ENCODE measurements at regions not wholly inside any gene's neighbourhood (a gene's known extent, or its start where the extent isn't known, plus 50 kb on each side); places are given as distances from the start of the nearest gene placed in this dataset.

DNA sequence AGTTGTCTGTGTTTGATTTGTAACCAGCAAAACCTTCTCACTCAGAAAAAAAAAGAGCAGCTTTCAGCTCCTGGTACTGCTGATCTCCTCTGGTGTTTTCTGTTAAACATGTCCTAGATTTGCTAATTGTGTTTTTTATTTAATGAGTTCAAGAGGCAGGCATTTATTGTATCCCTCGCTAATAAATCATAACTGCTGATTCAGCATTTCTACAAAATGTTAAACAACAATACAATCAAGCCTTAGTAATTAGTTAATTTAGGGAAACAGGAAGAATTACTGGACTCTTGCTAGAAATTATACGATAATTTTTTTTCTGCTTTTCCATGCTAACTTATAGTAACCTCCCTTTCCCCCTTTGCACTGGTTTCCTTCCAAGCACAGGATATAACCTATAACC, 66.8 kb upstream of the NRP1 start:
- H3K4me2 ChIP-seq (ENCODE audit: insufficient read depth, low read length): no peak overlapping the region
- H3K27ac ChIP-seq (ENCODE audit: low read length): no peak overlapping the region
- H4K20me1 ChIP-seq (ENCODE audit: insufficient read depth, low read length): no peaks in the 10 kb centered on the region
- TF ChIP-seq, protein P1, sequence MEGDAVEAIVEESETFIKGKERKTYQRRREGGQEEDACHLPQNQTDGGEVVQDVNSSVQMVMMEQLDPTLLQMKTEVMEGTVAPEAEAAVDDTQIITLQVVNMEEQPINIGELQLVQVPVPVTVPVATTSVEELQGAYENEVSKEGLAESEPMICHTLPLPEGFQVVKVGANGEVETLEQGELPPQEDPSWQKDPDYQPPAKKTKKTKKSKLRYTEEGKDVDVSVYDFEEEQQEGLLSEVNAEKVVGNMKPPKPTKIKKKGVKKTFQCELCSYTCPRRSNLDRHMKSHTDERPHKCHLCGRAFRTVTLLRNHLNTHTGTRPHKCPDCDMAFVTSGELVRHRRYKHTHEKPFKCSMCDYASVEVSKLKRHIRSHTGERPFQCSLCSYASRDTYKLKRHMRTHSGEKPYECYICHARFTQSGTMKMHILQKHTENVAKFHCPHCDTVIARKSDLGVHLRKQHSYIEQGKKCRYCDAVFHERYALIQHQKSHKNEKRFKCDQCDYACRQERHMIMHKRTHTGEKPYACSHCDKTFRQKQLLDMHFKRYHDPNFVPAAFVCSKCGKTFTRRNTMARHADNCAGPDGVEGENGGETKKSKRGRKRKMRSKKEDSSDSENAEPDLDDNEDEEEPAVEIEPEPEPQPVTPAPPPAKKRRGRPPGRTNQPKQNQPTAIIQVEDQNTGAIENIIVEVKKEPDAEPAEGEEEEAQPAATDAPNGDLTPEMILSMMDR (IDR thresholded peaks at IDR 0.05; ENCODE audit: borderline replicate concordance, extremely low read depth, low read length, poor library complexity, severe bottlenecking): no peak
- no peak for TF ChIP-seq EZH2 (IDR thresholded peaks at IDR 0.05; ENCODE audit: borderline replicate concordance, low read depth, low read length, severe bottlenecking)
- H2AFZ ChIP-seq (ENCODE audit: low read depth, low read length): no peak overlapping the region
- no peak overlapping the region for H3K4me3 ChIP-seq (ENCODE audit: low read depth in 1 of 2, low read length in 2 of 2)
- ATAC-seq (ENCODE audit: insufficient read depth, low read depth): no peak
- no peak overlapping the region for H3K9ac ChIP-seq (ENCODE audit: low read depth, low read length)
- H3K4me1 ChIP-seq (ENCODE audit: insufficient read depth, low read length): no peaks in the 10 kb centered on the region
- no peak for DNase-seq
- H3K79me2 ChIP-seq (ENCODE audit: insufficient read depth, low read length): no peaks in the 10 kb centered on the region
- peaks cover 4% of the 10 kb centered on the region for H3K9me3 ChIP-seq (ENCODE audit: insufficient read depth, low read length, severe bottlenecking)
- H3K27me3 ChIP-seq (ENCODE audit: insufficient read depth, low read length, poor library complexity): peaks cover 16% of the 10 kb centered on the region
- H3K36me3 ChIP-seq (ENCODE audit: insufficient read depth, low read length): no peaks in the 10 kb centered on the region

DNA sequence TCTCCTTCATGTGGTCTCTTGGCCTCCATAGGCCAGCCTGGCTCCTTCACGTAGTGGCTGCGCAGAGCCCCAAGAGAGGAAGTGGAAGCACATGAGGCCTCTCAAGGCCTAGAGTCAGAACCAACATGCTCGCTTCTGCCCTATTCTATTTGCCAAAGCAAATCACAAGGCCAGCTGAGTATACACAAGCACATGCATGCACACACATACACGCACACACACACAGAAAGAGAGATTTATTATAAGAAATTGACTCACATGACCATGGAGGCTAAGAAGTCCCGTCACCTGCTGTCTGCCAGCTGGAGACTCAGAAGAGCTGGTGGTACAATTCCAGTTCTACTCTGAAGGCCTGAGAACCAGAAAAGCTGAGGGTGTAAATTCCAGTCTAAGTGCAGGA, 64.3 kb upstream of the NRP1 start:
- Histone ChIP-seq H3K4me3 (ENCODE audit: low read depth in 1 of 2, low read length in 2 of 2) (no peak overlapping the region), H4K20me1 (ENCODE audit: insufficient read depth, low read length) (no peaks in the 10 kb centered on the region), H3K9ac (ENCODE audit: low read depth, low read length) (no peak overlapping the region), H3K4me1 (ENCODE audit: insufficient read depth, low read length) (no peaks in the 10 kb centered on the region), H3K36me3 (ENCODE audit: insufficient read depth, low read length) (no peaks in the 10 kb centered on the region), H3K27me3 (ENCODE audit: insufficient read depth, low read length, poor library complexity) (peaks cover 12% of the 10 kb centered on the region), H3K4me2 (ENCODE audit: insufficient read depth, low read length) (no peak overlapping the region), H3K79me2 (ENCODE audit: insufficient read depth, low read length) (no peaks in the 10 kb centered on the region), H3K27ac (ENCODE audit: low read length) (no peak overlapping the region), H2AFZ (ENCODE audit: low read depth, low read length) (no peak overlapping the region), H3K9me3 (ENCODE audit: insufficient read depth, low read length, severe bottlenecking) (peaks cover 6% of the 10 kb centered on the region)
- no peak for DNase-seq
- TF ChIP-seq EZH2 (IDR thresholded peaks at IDR 0.05; ENCODE audit: borderline replicate concordance, low read depth, low read length, severe bottlenecking): no peak
- TF ChIP-seq, protein P1 (IDR thresholded peaks at IDR 0.05; ENCODE audit: borderline replicate concordance, extremely low read depth, low read length, poor library complexity, severe bottlenecking): no peak
- no peak for ATAC-seq (ENCODE audit: insufficient read depth, low read depth)

DNA sequence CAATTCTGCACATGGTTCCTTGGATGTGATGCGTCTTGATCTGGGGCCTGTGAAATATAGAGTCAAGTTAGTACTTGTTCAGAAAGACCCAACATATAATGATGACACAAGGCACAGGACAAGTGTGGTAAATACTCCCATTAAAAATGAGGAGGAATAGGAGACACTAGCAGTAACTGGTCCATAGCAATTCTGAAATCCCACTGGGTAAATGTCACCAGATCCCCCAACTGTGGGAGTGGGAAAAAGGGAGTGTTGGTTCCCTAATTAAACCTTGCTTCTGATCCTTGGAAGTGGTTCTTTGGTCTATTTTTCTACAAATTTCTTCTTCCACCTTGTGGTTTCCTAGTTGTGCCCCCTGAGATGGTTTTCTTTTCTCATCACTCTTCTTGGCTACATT, 62.5 kb upstream of the NRP1 start:
- no peak overlapping the region for H3K27ac ChIP-seq (ENCODE audit: low read length)
- H3K27me3 ChIP-seq (ENCODE audit: insufficient read depth, low read length, poor library complexity): peaks cover 4% of the 10 kb centered on the region
- H3K9me3 ChIP-seq (ENCODE audit: insufficient read depth, low read length, severe bottlenecking): peaks cover 6% of the 10 kb centered on the region
- no peaks in the 10 kb centered on the region for H3K4me1 ChIP-seq (ENCODE audit: insufficient read depth, low read length)
- no peaks in the 10 kb centered on the region for H3K79me2 ChIP-seq (ENCODE audit: insufficient read depth, low read length)
- H3K4me2 ChIP-seq (ENCODE audit: insufficient read depth, low read length): no peak overlapping the region
- H2AFZ ChIP-seq (ENCODE audit: low read depth, low read length): no peak overlapping the region
- TF ChIP-seq, protein P1 (IDR thresholded peaks at IDR 0.05; ENCODE audit: borderline replicate concordance, extremely low read depth, low read length, poor library complexity, severe bottlenecking): no peak
- TF ChIP-seq EZH2 (IDR thresholded peaks at IDR 0.05; ENCODE audit: borderline replicate concordance, low read depth, low read length, severe bottlenecking): no peak
- no peak overlapping the region for H3K4me3 ChIP-seq (ENCODE audit: low read depth in 1 of 2, low read length in 2 of 2)
- H4K20me1 ChIP-seq (ENCODE audit: insufficient read depth, low read length): no peaks in the 10 kb centered on the region
- H3K9ac ChIP-seq (ENCODE audit: low read depth, low read length): no peak overlapping the region
- ATAC-seq (ENCODE audit: insufficient read depth, low read depth): no peak
- no peaks in the 10 kb centered on the region for H3K36me3 ChIP-seq (ENCODE audit: insufficient read depth, low read length)
- no peak for DNase-seq

DNA sequence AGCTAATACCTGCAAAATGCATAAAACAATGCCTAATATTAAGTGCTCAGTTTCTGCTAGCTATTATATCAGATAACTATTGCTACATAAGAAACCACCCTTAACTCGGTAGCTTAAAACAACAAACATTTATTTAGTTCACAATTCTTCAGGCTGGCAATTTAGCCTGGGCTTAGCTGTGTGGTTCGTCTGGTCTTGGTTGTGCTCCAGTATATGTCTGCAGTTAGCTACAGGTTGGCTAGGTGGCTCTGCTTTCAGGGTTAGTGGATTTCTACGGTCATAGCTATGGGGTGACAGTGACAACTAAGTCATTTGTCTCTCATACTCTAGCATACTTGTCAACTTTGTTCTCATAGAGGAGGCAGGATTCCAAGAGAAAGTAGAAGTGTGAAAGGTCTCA, 61.8 kb upstream of the NRP1 start:
- TF ChIP-seq, protein P1 (IDR thresholded peaks at IDR 0.05; ENCODE audit: borderline replicate concordance, extremely low read depth, low read length, poor library complexity, severe bottlenecking): no peak
- no peak for TF ChIP-seq EZH2 (IDR thresholded peaks at IDR 0.05; ENCODE audit: borderline replicate concordance, low read depth, low read length, severe bottlenecking)
- DNase-seq (no peak), ATAC-seq (ENCODE audit: insufficient read depth, low read depth) (no peak)
- Histone ChIP-seq H3K4me3 (ENCODE audit: low read depth in 1 of 2, low read length in 2 of 2) (no peak overlapping the region), H3K36me3 (ENCODE audit: insufficient read depth, low read length) (no peaks in the 10 kb centered on the region), H3K79me2 (ENCODE audit: insufficient read depth, low read length) (no peaks in the 10 kb centered on the region), H3K4me1 (ENCODE audit: insufficient read depth, low read length) (no peaks in the 10 kb centered on the region), H3K27ac (ENCODE audit: low read length) (no peak overlapping the region), H3K27me3 (ENCODE audit: insufficient read depth, low read length, poor library complexity) (peaks cover 4% of the 10 kb centered on the region), H2AFZ (ENCODE audit: low read depth, low read length) (no peak overlapping the region), H3K4me2 (ENCODE audit: insufficient read depth, low read length) (no peak overlapping the region), H3K9ac (ENCODE audit: low read depth, low read length) (no peak overlapping the region), H4K20me1 (ENCODE audit: insufficient read depth, low read length) (no peaks in the 10 kb centered on the region), H3K9me3 (ENCODE audit: insufficient read depth, low read length, severe bottlenecking) (peaks cover 6% of the 10 kb centered on the region)
